Suprapubic skin (tissue), 4 donors: ENCODE measurements at regions not wholly inside any gene's neighbourhood (a gene's known extent, or its start where the extent isn't known, plus 50 kb on each side); places are given as distances from the start of the nearest gene placed in this dataset.

Source experiments
- EP300 ChIP-seq: sonication (generic); formaldehyde crosslinking; IDR thresholded peaks from one replicate; pipeline ENCODE4 v1.6.1; 2017; ENCODE audit warnings: antibody characterized with exemption
- POLR2A ChIP-seq, 2 donors: fragments of 450-650 bp; IDR thresholded peaks; one replicate each; pipeline ENCODE4 v1.6.1; 2017; ENCODE audit warnings: antibody characterized with exemption in 2 of 2, mild to moderate bottlenecking in 2 of 2, moderate library complexity in 2 of 2
- POLR2AphosphoS5 ChIP-seq, 3 donors: sonication (generic); formaldehyde crosslinking; IDR thresholded peaks; one replicate each; pipeline ENCODE4 v1.6.1; 2017; ENCODE audit warnings: antibody characterized with exemption in 3 of 3
- TF ChIP-seq, protein P1 (sequence below), 2 donors: fragments of 200-600 bp in 1 of 2; fragments of 450-650 bp in 1 of 2; sonication (generic) in 1 of 2; IDR thresholded peaks; one replicate each; pipeline ENCODE4 v1.5.1; 2016 to 2019; ENCODE audit warnings: antibody characterized with exemption in 2 of 2, mild to moderate bottlenecking in 1 of 2, moderate library complexity in 1 of 2

DNA sequence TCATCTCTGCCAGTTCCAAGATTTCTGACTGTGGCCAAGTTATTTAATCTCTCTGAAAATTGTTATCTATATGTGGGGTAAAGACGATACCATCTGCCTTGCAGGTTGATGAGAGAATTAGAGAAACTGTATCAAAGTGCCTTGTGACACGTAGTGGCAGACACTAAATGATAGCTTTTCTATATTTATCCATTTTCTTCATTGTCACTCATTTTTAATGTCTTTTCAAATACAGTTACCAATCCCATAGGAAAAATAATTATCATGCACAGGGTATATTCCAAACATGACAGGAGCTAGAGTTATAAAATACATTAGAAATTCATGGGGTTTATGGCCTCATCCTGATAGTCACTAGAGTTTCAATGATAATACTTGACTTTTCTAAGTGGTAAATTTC, 95.6 kb upstream of the NOL4 start:
- TF ChIP-seq, protein P1, sequence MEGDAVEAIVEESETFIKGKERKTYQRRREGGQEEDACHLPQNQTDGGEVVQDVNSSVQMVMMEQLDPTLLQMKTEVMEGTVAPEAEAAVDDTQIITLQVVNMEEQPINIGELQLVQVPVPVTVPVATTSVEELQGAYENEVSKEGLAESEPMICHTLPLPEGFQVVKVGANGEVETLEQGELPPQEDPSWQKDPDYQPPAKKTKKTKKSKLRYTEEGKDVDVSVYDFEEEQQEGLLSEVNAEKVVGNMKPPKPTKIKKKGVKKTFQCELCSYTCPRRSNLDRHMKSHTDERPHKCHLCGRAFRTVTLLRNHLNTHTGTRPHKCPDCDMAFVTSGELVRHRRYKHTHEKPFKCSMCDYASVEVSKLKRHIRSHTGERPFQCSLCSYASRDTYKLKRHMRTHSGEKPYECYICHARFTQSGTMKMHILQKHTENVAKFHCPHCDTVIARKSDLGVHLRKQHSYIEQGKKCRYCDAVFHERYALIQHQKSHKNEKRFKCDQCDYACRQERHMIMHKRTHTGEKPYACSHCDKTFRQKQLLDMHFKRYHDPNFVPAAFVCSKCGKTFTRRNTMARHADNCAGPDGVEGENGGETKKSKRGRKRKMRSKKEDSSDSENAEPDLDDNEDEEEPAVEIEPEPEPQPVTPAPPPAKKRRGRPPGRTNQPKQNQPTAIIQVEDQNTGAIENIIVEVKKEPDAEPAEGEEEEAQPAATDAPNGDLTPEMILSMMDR (IDR thresholded peaks at IDR 0.05) = no peak
- TF ChIP-seq POLR2A (IDR thresholded peaks at IDR 0.05) = no peak
- no peak for TF ChIP-seq POLR2AphosphoS5 (IDR thresholded peaks at IDR 0.05)
- no peak for TF ChIP-seq EP300
